Fibroblast of upper back skin (primary cell): ENCODE measurements at regions not wholly inside any gene's neighbourhood (a gene's known extent, or its start where the extent isn't known, plus 50 kb on each side); places are given as distances from the start of the nearest gene placed in this dataset.
"Not testable (repeated sequence)": the region's sequence is repeated elsewhere in the genome, so short reads cannot be mapped to it uniquely, and the experiment has no call there.

ENCODE experiments used
- DNase-seq: peaks from one replicate; pipeline ENCODE4 v3.0.0-alpha.2; 2013

GRCh38 chrX:7514871-7515599, 327.9 kb upstream of the VCX start:
- no peak for DNase-seq

GRCh38 chrX:7512845-7513244, 330.1 kb upstream of the VCX start:
- DNase-seq, result no peak

- DNase-seq, result no peak
These were observed 339.7 kb upstream of the VCX start for GRCh38 chrX:7503251-7503650.

- no peak for DNase-seq
These were observed 342.6 kb upstream of the VCX start for GRCh38 chrX:7500386-7500785.

GRCh38 chrX:7486505-7486904, 338.6 kb upstream of the PUDP start:
- no peak for DNase-seq

GRCh38 chrX:7485061-7485460, 337.1 kb upstream of the PUDP start:
- DNase-seq, result no peak

GRCh38 chrX:7480721-7481120, 332.8 kb upstream of the PUDP start:
- DNase-seq, result no peak

- no peak for DNase-seq
These were observed 314.2 kb upstream of the PUDP start for GRCh38 chrX:7462110-7462509.

GRCh38 chrX:7461051-7461450, 313.1 kb upstream of the PUDP start:
- DNase-seq, result not testable (repeated sequence)

- no peak for DNase-seq
These were observed 300.0 kb upstream of the PUDP start for GRCh38 chrX:7447801-7448499.

GRCh38 chrX:7446815-7447214, 298.9 kb upstream of the PUDP start:
- no peak for DNase-seq

GRCh38 chrX:7444967-7445366, 297.0 kb upstream of the PUDP start:
- no peak for DNase-seq

GRCh38 chrX:7441586-7441985, 293.6 kb upstream of the PUDP start:
- no peak for DNase-seq

GRCh38 chrX:7435822-7436221, 287.9 kb upstream of the PUDP start:
- DNase-seq, result no peak

- no peak for DNase-seq
These were observed 284.9 kb upstream of the PUDP start for GRCh38 chrX:7432901-7433300.

- no peak for DNase-seq
These were observed 272.8 kb upstream of the PUDP start for GRCh38 chrX:7420717-7421116.

- DNase-seq, result no peak
These were observed 266.8 kb upstream of the PUDP start for GRCh38 chrX:7414753-7415152.

GRCh38 chrX:7412840-7413239, 264.9 kb upstream of the PUDP start:
- DNase-seq, result no peak

- DNase-seq, result no peak
These were observed 261.9 kb upstream of the PUDP start for GRCh38 chrX:7409866-7410265.

- DNase-seq, result no peak
These were observed 251.4 kb upstream of the PUDP start for GRCh38 chrX:7399373-7399772.

GRCh38 chrX:7390441-7390840, 242.5 kb upstream of the PUDP start:
- no peak for DNase-seq

GRCh38 chrX:7389576-7389975, 241.6 kb upstream of the PUDP start:
- no peak for DNase-seq

GRCh38 chrX:7385131-7385530, 237.2 kb upstream of the PUDP start:
- no peak for DNase-seq

GRCh38 chrX:7378406-7378805, 230.5 kb upstream of the PUDP start:
- DNase-seq, result no peak
